ENCODE measurements at regions not wholly inside any gene's neighbourhood (a gene's known extent, or its start where the extent isn't known, plus 50 kb on each side); places are given as distances from the start of the nearest gene placed in this dataset.

- no peak for TF ChIP-seq CTCF (IDR thresholded peaks at IDR 0.05; ENCODE audit: borderline replicate concordance, insufficient read depth, low read depth, low read length)
- no peak overlapping the region for H3K4me3 ChIP-seq (ENCODE audit: low read depth, low read length)
Measured at GRCh38 chr4:13240066-13240465, 244.1 kb downstream of the RAB28 start.

- no peak for TF ChIP-seq CTCF (IDR thresholded peaks at IDR 0.05; ENCODE audit: borderline replicate concordance, insufficient read depth, low read depth, low read length)
- H3K4me3 ChIP-seq (ENCODE audit: low read depth, low read length): no peak overlapping the region
Measured at GRCh38 chr4:13238936-13239335, 245.2 kb downstream of the RAB28 start.

GRCh38 chr4:13236485-13236884 lies 247.7 kb downstream of the RAB28 start:
- TF ChIP-seq CTCF (IDR thresholded peaks at IDR 0.05; ENCODE audit: borderline replicate concordance, insufficient read depth, low read depth, low read length): no peak
- no peak overlapping the region for H3K4me3 ChIP-seq (ENCODE audit: low read depth, low read length)

GRCh38 chr4:13233755-13234154 lies 250.4 kb downstream of the RAB28 start:
- H3K4me3 ChIP-seq (ENCODE audit: low read depth, low read length): no peak overlapping the region
- no peak for TF ChIP-seq CTCF (IDR thresholded peaks at IDR 0.05; ENCODE audit: borderline replicate concordance, insufficient read depth, low read depth, low read length)

GRCh38 chr4:13219971-13220370 lies 264.2 kb downstream of the RAB28 start:
- no peak for TF ChIP-seq CTCF (IDR thresholded peaks at IDR 0.05; ENCODE audit: borderline replicate concordance, insufficient read depth, low read depth, low read length)

GRCh38 chr4:13218326-13218958 lies 265.7 kb downstream of the RAB28 start:
- no peak for TF ChIP-seq CTCF (IDR thresholded peaks at IDR 0.05; ENCODE audit: borderline replicate concordance, insufficient read depth, low read depth, low read length)
- no peak overlapping the region for H3K4me3 ChIP-seq (ENCODE audit: low read depth, low read length)

More at GRCh38 chr4:13219971-13220370, 264.2 kb downstream of the RAB28 start:
- no peak overlapping the region for H3K4me3 ChIP-seq (ENCODE audit: low read depth, low read length)

- TF ChIP-seq CTCF (IDR thresholded peaks at IDR 0.05; ENCODE audit: borderline replicate concordance, insufficient read depth, low read depth, low read length): no peak
Measured at GRCh38 chr4:13215560-13215959, 268.6 kb downstream of the RAB28 start.

More at GRCh38 chr4:13215560-13215959, 268.6 kb downstream of the RAB28 start:
- H3K4me3 ChIP-seq (ENCODE audit: low read depth, low read length): no peak overlapping the region

Data from GM12875 (cell line).